Ishikawa (cell line): ENCODE measurements at regions not wholly inside any gene's neighbourhood (a gene's known extent, or its start where the extent isn't known, plus 50 kb on each side); places are given as distances from the start of the nearest gene placed in this dataset.

Experiments
- CEBPB ChIP-seq: IDR thresholded peaks from 2 replicates; pipeline ENCODE4 v1.6.1; 2012
- EP300 ChIP-seq: IDR thresholded peaks from 2 replicates; pipeline ENCODE4 v1.6.1; 2012; ENCODE audit warnings: borderline replicate concordance
- RAD21 ChIP-seq: IDR thresholded peaks from 2 replicates; pipeline ENCODE4 v1.6.1; 2012; ENCODE audit warnings: low read depth
- TCF12 ChIP-seq: IDR thresholded peaks from 2 replicates; pipeline ENCODE4 v1.6.1; 2012; ENCODE audit warnings: low read depth
- TF ChIP-seq, protein P1 (sequence below): IDR thresholded peaks from 2 replicates; pipeline ENCODE4 v1.6.1; 2012

DNA sequence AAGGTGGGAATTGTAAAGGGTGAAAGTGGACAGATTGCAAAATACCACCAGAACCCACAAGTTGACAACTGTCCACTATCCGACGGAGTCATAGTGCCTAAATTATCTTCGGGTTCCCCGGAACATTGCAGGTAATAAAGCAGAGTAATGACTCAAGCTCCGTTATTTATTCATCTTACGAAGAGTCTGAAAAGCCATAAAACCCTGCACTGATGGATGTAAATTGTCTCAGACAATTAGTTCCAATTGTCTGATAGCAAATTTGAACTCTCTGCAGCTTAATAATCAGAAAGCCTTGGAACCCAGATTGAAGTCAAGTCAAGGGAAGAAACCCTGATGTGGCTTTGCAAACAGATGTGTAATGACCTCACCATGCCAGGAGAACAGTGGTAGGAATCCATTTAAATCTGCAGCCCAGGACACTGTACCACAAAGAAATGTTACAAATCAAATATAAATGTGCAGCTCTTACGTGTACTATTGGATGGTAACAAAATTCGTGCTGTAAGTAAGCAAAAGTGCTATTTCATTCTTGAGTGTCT is 437.3 kb upstream of the SOX11 start:
- TF ChIP-seq, protein P1, sequence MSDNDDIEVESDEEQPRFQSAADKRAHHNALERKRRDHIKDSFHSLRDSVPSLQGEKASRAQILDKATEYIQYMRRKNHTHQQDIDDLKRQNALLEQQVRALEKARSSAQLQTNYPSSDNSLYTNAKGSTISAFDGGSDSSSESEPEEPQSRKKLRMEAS, result no peak
- TF ChIP-seq RAD21, result no peak
- TF ChIP-seq TCF12, result no peak
- TF ChIP-seq CEBPB, result no peak
- TF ChIP-seq EP300, result no peak
